NCI-H524 treated with DMSO at 0.1 percent for 48 hours (cell line): ENCODE measurements at regions not wholly inside any gene's neighbourhood (a gene's known extent, or its start where the extent isn't known, plus 50 kb on each side); places are given as distances from the start of the nearest gene placed in this dataset.
"Not testable (repeated sequence)": the region's sequence is repeated elsewhere in the genome, so short reads cannot be mapped to it uniquely, and the experiment has no call there.

ENCODE experiments used
- DNase-seq: peaks from one replicate; lab custom pipeline; 2025; lab: John Stamatoyannopoulos, UW

GRCh38 chr11:42768576-42768975 is 543.2 kb upstream of the API5 start:
- DNase-seq = no peak

- DNase-seq = no peak
Observed at GRCh38 chr11:42770444-42771065, 541.2 kb upstream of the API5 start.

- no peak for DNase-seq
Observed at GRCh38 chr11:42772886-42773285, 538.9 kb upstream of the API5 start.

- DNase-seq = no peak
Observed at GRCh38 chr11:42773729-42774128, 538.1 kb upstream of the API5 start.

DNA sequence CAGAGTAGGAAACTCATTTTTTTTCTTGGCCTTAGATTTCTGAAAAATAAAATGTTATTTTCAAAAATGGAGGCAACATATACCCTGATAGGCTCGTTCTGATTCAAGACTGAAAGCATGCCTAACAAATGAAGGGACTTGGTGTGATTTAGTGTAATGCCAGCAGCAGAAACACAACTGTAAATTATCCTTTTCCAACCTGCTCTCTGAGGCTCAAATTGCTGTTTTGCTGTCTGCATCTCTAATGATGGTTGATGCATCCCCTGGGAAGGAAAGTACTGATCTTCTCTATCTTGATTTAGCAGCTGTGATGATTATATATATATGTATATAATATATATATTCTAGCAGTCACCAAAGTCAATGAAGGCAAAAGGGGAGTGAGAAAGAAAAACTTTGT is 537.2 kb upstream of the API5 start:
- no peak for DNase-seq

DNA sequence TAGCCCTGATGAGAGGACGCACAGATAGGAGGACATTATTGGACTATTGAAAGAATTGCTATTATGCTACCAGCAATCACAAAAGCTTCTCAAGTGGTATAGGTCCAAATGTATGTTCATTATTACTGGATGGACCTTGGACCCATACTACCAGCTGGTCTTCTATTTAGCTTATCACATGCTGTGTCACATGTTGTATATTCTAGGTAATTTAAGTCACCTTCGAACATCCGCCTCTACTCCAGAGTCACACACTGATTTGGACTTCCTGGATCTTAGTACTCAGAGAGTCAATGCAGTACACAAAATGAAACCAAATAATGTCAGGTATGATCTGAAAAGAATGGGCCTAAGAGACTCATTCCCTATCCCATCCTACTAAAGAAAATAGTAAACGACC is 534.0 kb upstream of the API5 start:
- DNase-seq = no peak

GRCh38 chr11:42778193-42778592 is 533.6 kb upstream of the API5 start:
- no peak for DNase-seq

DNA sequence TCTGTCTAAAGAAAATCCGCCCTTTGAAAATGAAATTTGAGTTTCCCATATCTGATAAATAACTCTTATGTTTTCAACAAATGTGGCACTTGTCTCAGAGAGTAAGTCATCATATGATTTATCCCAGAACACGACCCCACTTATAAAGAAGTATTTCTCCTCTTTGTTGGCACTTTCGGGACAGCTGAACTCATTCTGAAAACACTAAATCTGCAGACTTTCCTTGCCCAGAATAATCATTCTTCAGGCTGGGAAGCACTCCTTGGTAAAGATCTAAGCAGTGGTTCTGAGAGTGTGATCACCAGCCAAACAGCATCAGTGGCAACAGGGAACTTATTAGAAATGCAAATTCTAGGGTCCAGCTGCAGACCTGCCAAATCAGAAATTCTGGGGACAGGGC is 532.2 kb upstream of the API5 start:
- DNase-seq = no peak

- DNase-seq = no peak
Observed at GRCh38 chr11:42786981-42787380, 524.8 kb upstream of the API5 start.

- not testable (repeated sequence) for DNase-seq
Observed at GRCh38 chr11:42795483-42795882, 516.3 kb upstream of the API5 start.

GRCh38 chr11:42800041-42800440 is 511.8 kb upstream of the API5 start:
- DNase-seq = no peak

DNA sequence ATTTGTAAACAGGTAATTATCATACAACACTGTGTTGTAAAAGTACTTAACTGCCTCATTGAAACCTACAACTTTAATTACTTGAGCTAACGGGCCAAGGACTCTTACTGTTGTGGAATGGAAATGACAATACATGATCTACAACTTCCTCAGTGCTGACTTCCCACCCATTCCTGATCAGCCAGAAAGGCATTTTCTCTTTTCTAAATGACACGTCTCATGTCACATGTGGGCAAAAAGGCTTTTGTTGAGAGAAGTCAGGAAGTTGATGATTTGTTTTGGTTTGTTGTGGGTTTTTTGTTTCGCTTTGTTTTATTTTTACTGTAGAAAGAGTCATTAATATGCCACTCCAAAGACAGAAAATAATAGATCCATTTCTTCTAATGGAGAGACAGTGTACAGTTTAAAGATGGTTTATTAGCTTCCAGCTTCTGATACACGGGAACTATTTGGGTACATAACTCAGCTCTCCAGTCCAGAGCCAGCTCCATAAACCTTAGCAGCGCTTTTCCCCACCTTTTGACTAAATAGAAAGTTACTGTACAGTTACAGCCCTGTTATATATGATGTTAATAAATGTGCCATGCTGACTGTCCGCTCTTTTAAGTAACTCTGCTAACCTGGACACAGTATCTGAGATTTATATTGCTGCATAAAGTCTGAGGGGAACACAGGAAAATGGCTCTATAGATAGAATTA is 509.4 kb upstream of the API5 start:
- DNase-seq = no peak

DNA sequence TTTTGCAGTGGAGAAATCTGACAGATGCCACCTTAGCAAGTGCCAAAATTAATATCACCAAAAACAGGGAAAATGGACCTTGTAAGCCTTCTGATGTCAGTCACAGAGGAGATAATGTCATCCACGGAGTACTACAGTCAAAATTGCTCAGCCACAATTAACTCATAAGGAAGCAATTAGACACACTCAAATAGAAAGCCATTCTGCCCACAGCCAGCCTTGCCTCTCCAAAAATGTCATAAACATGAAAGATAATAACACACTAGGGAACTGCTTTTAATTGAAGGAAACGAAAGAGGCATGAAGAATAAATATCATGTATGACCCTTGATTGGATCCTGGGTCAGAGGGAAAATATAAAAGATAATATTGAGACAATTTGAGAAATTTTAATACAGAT is 505.6 kb upstream of the API5 start:
- no peak for DNase-seq

GRCh38 chr11:42812361-42812760 is 499.4 kb upstream of the API5 start:
- no peak for DNase-seq

DNA sequence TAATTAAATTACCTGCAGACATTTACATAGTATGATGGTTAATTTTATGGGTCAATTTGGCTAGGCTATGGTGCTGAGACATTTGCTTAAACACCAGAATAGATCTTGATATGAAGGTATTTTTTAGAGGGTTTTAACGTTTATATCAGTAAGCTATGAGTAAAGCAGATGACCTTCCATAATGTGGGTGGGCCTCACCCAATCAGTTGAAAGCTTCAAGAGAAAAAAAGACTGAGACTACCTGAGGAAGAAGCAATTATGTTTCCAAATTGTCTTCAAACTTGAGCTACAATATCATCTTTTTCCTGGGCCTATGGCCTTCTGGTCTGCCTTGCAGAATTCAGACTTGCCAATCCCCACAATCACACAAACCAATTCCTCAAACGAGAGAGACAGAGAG is 498.8 kb upstream of the API5 start:
- no peak for DNase-seq

DNA sequence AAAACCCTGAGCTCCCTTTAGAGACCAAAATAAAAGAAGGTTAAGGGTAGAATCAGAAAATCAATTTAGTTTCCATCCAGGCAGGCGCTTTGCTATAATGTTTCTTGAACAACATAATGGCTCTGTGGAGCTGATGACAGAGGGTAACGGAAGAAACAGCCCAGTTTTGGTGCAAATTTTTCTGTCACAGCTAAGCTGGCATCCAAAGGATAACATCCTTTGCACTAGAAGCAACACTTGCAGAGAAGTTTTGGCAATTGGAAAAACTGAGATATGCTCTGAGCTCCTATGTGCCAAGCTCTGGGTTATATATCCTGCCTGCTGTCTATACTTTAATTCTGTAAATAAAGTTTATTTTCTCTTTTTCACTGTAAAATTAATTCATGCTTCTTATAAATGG is 495.3 kb upstream of the API5 start:
- DNase-seq = no peak

- DNase-seq = no peak
Observed at GRCh38 chr11:42819126-42819525, 492.7 kb upstream of the API5 start.

GRCh38 chr11:42822188-42822587 is 489.6 kb upstream of the API5 start:
- DNase-seq = not testable (repeated sequence)

DNA sequence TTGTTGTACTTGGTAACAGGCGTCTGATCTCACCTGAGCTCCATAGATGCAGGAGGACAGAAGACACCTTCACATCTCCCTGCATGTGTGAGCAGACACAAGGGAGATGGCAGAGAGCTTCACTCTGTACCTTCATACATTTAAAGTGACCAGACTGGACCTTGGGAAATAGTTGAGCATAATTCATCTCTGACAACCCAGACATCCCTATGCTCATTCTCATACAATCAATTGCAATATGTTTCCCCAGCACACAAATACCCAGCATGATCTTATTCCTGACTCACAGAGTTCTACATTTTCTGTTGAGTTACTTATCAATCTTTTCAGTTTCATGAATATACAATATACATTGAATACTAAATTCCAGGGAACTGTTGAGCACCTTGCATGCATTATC is 488.2 kb upstream of the API5 start:
- no peak for DNase-seq

GRCh38 chr11:42824067-42824466 is 487.7 kb upstream of the API5 start:
- no peak for DNase-seq

GRCh38 chr11:42825598-42825997 is 486.2 kb upstream of the API5 start:
- DNase-seq = no peak

DNA sequence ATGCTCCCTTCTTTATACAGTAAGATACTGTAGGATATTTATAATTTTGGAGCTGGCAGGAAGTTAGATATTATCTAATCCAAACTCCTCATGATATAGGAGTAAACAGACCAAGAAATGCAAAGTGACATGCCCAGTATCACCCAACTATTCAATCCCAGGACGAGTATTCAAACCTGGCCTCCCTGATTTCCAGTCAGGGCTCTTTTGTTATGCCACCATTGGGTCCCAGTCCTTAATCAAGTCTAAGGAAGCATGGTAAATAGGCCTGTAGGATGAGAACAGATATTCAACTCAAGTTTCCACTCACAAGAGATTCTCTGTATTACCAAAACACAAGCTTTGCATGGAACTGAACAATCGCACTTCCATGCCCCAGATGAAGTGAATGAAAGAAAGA is 484.0 kb upstream of the API5 start:
- DNase-seq = no peak

- no peak for DNase-seq
Observed at GRCh38 chr11:42837994-42838393, 473.8 kb upstream of the API5 start.

DNA sequence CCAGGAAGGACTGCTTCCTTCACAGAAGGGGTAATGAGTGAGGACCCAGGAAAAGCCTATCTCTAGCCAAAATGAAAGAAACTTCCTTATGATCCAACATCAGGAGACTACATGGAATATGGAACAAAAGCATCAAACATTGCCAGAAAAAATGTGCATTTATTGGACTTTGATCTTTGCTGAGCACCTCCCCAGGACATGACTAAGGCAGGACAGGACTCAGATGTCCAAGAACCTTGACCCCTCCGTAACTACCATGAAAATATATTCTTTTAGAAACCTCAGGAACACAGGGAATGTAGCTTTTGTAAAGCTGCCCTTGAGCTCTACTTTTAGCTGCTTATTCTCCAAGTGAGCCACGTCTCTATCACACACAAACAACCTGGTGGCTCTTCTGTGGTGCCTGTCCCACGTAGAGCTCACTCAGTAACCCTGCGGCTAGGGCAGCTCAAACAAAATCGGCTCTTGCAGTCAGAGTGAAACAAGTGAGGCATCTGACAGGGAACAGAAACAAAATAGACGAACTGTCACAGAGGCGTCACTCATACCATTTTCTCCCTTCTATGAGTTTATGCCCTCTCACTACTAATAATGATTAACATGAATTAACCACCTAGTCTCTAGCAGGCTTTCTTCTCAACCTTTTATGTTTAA is 471.5 kb upstream of the API5 start:
- DNase-seq = no peak
